RWPE1 (cell line): ENCODE measurements at regions not wholly inside any gene's neighbourhood (a gene's known extent, or its start where the extent isn't known, plus 50 kb on each side); places are given as distances from the start of the nearest gene placed in this dataset.

Source experiments
- CTCF ChIA-PET: fragments of 350-600 bp; sonication (Branson Sonifier 250); formaldehyde crosslinking; extraction: SDS; loops from one replicate; lab custom pipeline; 2021; lab: Yijun Ruan, JAX
- POLR2A ChIA-PET: fragments of 400-600 bp; formaldehyde crosslinking; extraction: SDS; loops from one replicate; lab custom pipeline; 2020; ENCODE audit warnings: antibody characterized with exemption; ENCODE audit not compliant: low non-redundant PET; lab: Yijun Ruan, JAX
- DNase-seq: peaks from one replicate; pipeline ENCODE4 v3.0.0; 2012; ENCODE audit warnings: low spot score
- H3K27ac ChIP-seq: fragments of 450-650 bp; 2 replicates; pipeline ENCODE4 v1.5.1; 2017
- TF ChIP-seq, protein P1 (sequence below): fragments of 450-650 bp; conservative IDR thresholded peaks from 2 replicates; pipeline ENCODE4 v1.5.1; 2017; ENCODE audit warnings: low read depth, mild to moderate bottlenecking

DNA sequence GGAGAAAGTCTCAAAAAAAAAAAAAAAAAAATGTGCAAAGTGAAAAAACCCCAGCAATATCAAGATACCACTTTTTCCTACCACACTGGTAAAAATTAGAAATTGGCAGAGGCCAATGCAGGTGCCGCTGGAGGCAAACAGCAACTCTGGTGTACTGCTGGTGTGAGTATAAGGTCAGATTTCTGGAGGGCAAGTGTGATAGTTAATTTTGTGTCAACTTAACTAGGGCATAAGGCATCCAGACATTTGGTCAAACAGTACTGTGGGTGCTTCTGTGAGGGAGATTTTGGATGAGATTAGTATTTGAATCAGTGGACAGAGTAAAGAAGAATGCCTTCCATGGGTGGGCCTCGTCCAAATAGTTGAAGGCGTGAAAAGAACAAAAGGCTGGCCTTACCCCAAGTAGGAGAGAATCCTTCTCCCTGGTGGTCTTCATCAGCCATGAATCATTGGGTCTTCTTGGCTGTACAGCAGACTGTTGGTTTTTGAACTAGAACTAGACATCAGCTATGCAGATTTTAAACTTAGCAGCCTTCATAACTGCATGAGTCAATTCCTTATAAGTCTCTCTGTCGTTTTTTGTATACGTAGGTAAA, 52.8 kb upstream of the FHL2 start:
- no peak for DNase-seq
- TF ChIP-seq, protein P1, sequence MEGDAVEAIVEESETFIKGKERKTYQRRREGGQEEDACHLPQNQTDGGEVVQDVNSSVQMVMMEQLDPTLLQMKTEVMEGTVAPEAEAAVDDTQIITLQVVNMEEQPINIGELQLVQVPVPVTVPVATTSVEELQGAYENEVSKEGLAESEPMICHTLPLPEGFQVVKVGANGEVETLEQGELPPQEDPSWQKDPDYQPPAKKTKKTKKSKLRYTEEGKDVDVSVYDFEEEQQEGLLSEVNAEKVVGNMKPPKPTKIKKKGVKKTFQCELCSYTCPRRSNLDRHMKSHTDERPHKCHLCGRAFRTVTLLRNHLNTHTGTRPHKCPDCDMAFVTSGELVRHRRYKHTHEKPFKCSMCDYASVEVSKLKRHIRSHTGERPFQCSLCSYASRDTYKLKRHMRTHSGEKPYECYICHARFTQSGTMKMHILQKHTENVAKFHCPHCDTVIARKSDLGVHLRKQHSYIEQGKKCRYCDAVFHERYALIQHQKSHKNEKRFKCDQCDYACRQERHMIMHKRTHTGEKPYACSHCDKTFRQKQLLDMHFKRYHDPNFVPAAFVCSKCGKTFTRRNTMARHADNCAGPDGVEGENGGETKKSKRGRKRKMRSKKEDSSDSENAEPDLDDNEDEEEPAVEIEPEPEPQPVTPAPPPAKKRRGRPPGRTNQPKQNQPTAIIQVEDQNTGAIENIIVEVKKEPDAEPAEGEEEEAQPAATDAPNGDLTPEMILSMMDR: no peak
- H3K27ac ChIP-seq: no peak overlapping the region
- ChIA-PET CTCF (no interaction called here), POLR2A (no interaction called here)

GRCh38 chr2:105450471-105450870, 51.6 kb upstream of the FHL2 start:
- POLR2A ChIA-PET: no interaction called here
- H3K27ac ChIP-seq: no peak overlapping the region
- no peak for DNase-seq
- CTCF ChIA-PET: interaction anchor here (0.9 kb wide), 1 partner anchor 46 kb away, joined by 3 read pairs; no protein-coding TSS in a partner anchor
- TF ChIP-seq, protein P1: no peak

GRCh38 chr2:105449076-105449475, 50.2 kb upstream of the FHL2 start:
- TF ChIP-seq, protein P1: no peak
- POLR2A ChIA-PET: no interaction called here
- CTCF ChIA-PET: interaction anchor here (1.3 kb wide), 1 partner anchor 46 kb away, joined by 3 read pairs; no protein-coding TSS in a partner anchor
- H3K27ac ChIP-seq: no peak overlapping the region
- no peak for DNase-seq
